HepG2 (cell line): ENCODE measurements at regions not wholly inside any gene's neighbourhood (a gene's known extent, or its start where the extent isn't known, plus 50 kb on each side); places are given as distances from the start of the nearest gene placed in this dataset.

ENCODE experiments used
- ATAC-seq: fragments of 200-7000 bp; cut with Tn5 transposase; 3 replicates; pipeline ENCODE4 v1.9.1; 2020; ENCODE audit warnings: mild to moderate bottlenecking, moderate library complexity
- BruUV-seq: library from RNA; stranded (reverse); fragments of 400-500 nt; replicated peaks from 2 replicates; lab custom pipeline; 2021; lab: Mats Ljungman, UMichigan
- CTCF ChIA-PET: fragments of 300-600 bp; formaldehyde crosslinking; extraction: SDS; loops from one replicate; lab custom pipeline; 2021; ENCODE audit warnings: low total read pairs, inconsistent platforms, low intra/inter-chr PET ratio; lab: Yijun Ruan, JAX
- POLR2A ChIA-PET: fragments of 350-600 bp; sonication (Branson Sonifier 250); formaldehyde crosslinking; loops from one replicate; lab custom pipeline; 2020; ENCODE audit warnings: antibody characterized with exemption, inconsistent platforms; lab: Yijun Ruan, JAX
- DNase-seq: peaks from one replicate; pipeline ENCODE4 v3.0.0-alpha.2; 2015; ENCODE audit warnings: low spot score
- FAIRE-seq: peaks from 3 replicates; lab custom pipeline; 2011; peaks lifted over from hg19 to GRCh38; lab: Jason Lieb, UNC
- H2AFZ ChIP-seq: one replicate; pipeline ENCODE4 v1.6.1; 2011; ENCODE audit warnings: low read length, inconsistent platforms
- H3K27ac ChIP-seq: fragments of 300-600 bp; 3 replicates; pipeline ENCODE4 v1.8.0; 2011; ENCODE audit warnings: mixed run types, mild to moderate bottlenecking, mixed read lengths, low read length, inconsistent platforms; ENCODE audit not compliant: insufficient read depth; ENCODE audit errors: extremely low read length
- H3K27me3 ChIP-seq, 2 experiments: fragments of 200-600 bp in 1 of 2; 2 replicates in 1 of 2; 3 replicates in 1 of 2; pipeline versions ENCODE4 v1.6.0 to v1.8.0; 2011; ENCODE audit warnings: low read length in 2 of 2, mild to moderate bottlenecking in 2 of 2, moderate library complexity in 2 of 2, inconsistent platforms in 1 of 2; ENCODE audit not compliant: insufficient read depth in 2 of 2, control insufficient read depth in 1 of 2
- H3K36me3 ChIP-seq, 2 experiments: fragments of 200-600 bp in 1 of 2; replicated peaks in 1 of 2; 2 replicates in 1 of 2; 3 replicates in 1 of 2; pipeline versions ENCODE4 v1.5.1 to v1.8.0; 2011; ENCODE audit warnings: low read length in 2 of 2, inconsistent platforms in 1 of 2; ENCODE audit not compliant: insufficient read depth in 2 of 2, control insufficient read depth in 1 of 2
- H3K4me1 ChIP-seq: 2 replicates; pipeline ENCODE4 v1.5.1; 2012; ENCODE audit warnings: low read length, inconsistent platforms; ENCODE audit not compliant: insufficient read depth
- H3K4me2 ChIP-seq: 2 replicates; pipeline ENCODE4 v1.6.0; 2011; ENCODE audit warnings: low read depth, low read length, inconsistent platforms
- H3K4me3 ChIP-seq, 3 experiments: fragments of 200-600 bp in 1 of 3; sonication (generic), shearing (Covaris generic) in 1 of 3; replicated peaks in 1 of 3; 2 replicates each; pipeline ENCODE4 v1.5.1; 2011 to 2016; ENCODE audit warnings: low read length in 3 of 3, inconsistent platforms in 2 of 3, low read depth in 2 of 3, mild to moderate bottlenecking in 2 of 3, control low read depth in 1 of 3, mixed read lengths in 1 of 3; ENCODE audit not compliant: insufficient read depth in 1 of 3
- H3K79me2 ChIP-seq: one replicate; pipeline ENCODE4 v1.6.1; 2011; ENCODE audit warnings: low read length, inconsistent platforms; ENCODE audit not compliant: insufficient read depth
- H3K9ac ChIP-seq: 2 replicates; pipeline ENCODE4 v1.6.0; 2011; ENCODE audit warnings: mild to moderate bottlenecking, low read depth, low read length, inconsistent platforms; ENCODE audit not compliant: insufficient read depth
- H3K9me3 ChIP-seq: 2 replicates; pipeline ENCODE4 v1.5.1; 2012; ENCODE audit warnings: mild to moderate bottlenecking, low read length
- H4K20me1 ChIP-seq: 2 replicates; pipeline ENCODE4 v1.6.0; 2011; ENCODE audit warnings: inconsistent platforms, mild to moderate bottlenecking, low read length, moderate library complexity; ENCODE audit not compliant: insufficient read depth
- ISL2 ChIP-seq: sonication (generic); formaldehyde crosslinking; IDR thresholded peaks from 2 replicates; pipeline ENCODE4 v1.5.0; 2020; ENCODE audit warnings: missing genetic modification reagents
- JUNB ChIP-seq: sonication (generic); formaldehyde crosslinking; IDR thresholded peaks from 2 replicates; pipeline ENCODE4 v1.8.0; 2022; ENCODE audit warnings: missing genetic modification reagents, mild to moderate bottlenecking, borderline replicate concordance
- RFX3 ChIP-seq: IDR thresholded peaks from 2 replicates; pipeline ENCODE4 v1.6.1; 2016; ENCODE audit warnings: missing biosample characterization, missing genetic modification reagents
- SMAD1 ChIP-seq: sonication (generic); formaldehyde crosslinking; IDR thresholded peaks from 2 replicates; pipeline ENCODE4 v1.4.0; 2020; ENCODE audit warnings: missing genetic modification reagents, low read depth, mild to moderate bottlenecking, borderline replicate concordance
- SMAD9 ChIP-seq: sonication (generic); formaldehyde crosslinking; IDR thresholded peaks from 2 replicates; pipeline ENCODE4 v1.5.1; 2020; ENCODE audit warnings: mild to moderate bottlenecking, missing genetic modification reagents
- SMC3 ChIP-seq: IDR thresholded peaks from 2 replicates; pipeline ENCODE4 v1.6.1; 2011; ENCODE audit warnings: low read length, improper control_type of control experiment
- TCF12 ChIP-seq, 2 experiments: fragments of 450-650 bp in 1 of 2; sonication (generic) in 1 of 2; formaldehyde crosslinking in 1 of 2; IDR thresholded peaks; 2 replicates each; pipeline versions ENCODE4 v1.6.1 to v1.8.0; 2017 to 2022; ENCODE audit warnings: antibody characterized with exemption in 1 of 2, mild to moderate bottlenecking in 1 of 2, missing genetic modification reagents in 1 of 2, moderate library complexity in 1 of 2
- TEAD2 ChIP-seq: sonication (generic); formaldehyde crosslinking; IDR thresholded peaks from 2 replicates; pipeline ENCODE4 v1.9.0; 2021; ENCODE audit warnings: missing genetic modification reagents
- TEF ChIP-seq: sonication (generic); formaldehyde crosslinking; IDR thresholded peaks from 2 replicates; pipeline ENCODE4 v1.5.0; 2020; ENCODE audit warnings: missing genetic modification reagents
- ZNF225 ChIP-seq: sonication (generic); formaldehyde crosslinking; IDR thresholded peaks from 2 replicates; pipeline ENCODE4 v1.4.0; 2020; ENCODE audit warnings: mild to moderate bottlenecking, missing genetic modification reagents
- ZNF30 ChIP-seq: sonication (generic); formaldehyde crosslinking; IDR thresholded peaks from 2 replicates; pipeline ENCODE4 v1.5.0; 2020; ENCODE audit warnings: mild to moderate bottlenecking, missing genetic modification reagents
- ZNF619 ChIP-seq: sonication (generic); formaldehyde crosslinking; IDR thresholded peaks from 2 replicates; pipeline ENCODE4 v1.4.0; 2020; ENCODE audit warnings: mild to moderate bottlenecking, missing genetic modification reagents
- WGBS: methylation state at CpG from one replicate; pipeline ENCODE4 v1.1.6; 2017; ENCODE audit warnings: low lambda C conversion rate; 5-methylcytosine and 5-hydroxymethylcytosine counted together
- in situ Hi-C: cut with HindIII; loops from 2 replicates; pipeline ENCODE4 v1.10.0; 2017; ENCODE audit warnings: low pct_unique_long_range_greater_than_20kb; ENCODE audit not compliant: extremely low pct_ligation_motif_present
- intact Hi-C: fragments of 100-400 bp; cut with micrococcal nuclease; formaldehyde crosslinking; loops from one replicate; pipeline ENCODE4 v1.10.0; 2022; ENCODE audit not compliant: unreplicated experiment
- TF ChIP-seq, protein P1 (sequence below): sonication (generic); formaldehyde crosslinking; IDR thresholded peaks from 2 replicates; pipeline ENCODE4 v1.9.0; 2021; ENCODE audit warnings: missing genetic modification reagents, mild to moderate bottlenecking, borderline replicate concordance
- TF ChIP-seq, protein P2 (sequence below): sonication (generic); formaldehyde crosslinking; IDR thresholded peaks from 2 replicates; pipeline ENCODE4 v1.5.0; 2020; ENCODE audit warnings: mild to moderate bottlenecking, missing genetic modification reagents, moderate library complexity
- TF ChIP-seq, protein P3 (sequence below): sonication (generic); formaldehyde crosslinking; IDR thresholded peaks from 2 replicates; pipeline ENCODE4 v1.5.0; 2020; ENCODE audit warnings: mild to moderate bottlenecking, missing genetic modification reagents
- TF ChIP-seq, protein P4 (sequence below): sonication (generic); formaldehyde crosslinking; IDR thresholded peaks from 2 replicates; pipeline ENCODE4 v1.8.1; 2023; ENCODE audit warnings: mild to moderate bottlenecking, missing genetic modification reagents

DNA sequence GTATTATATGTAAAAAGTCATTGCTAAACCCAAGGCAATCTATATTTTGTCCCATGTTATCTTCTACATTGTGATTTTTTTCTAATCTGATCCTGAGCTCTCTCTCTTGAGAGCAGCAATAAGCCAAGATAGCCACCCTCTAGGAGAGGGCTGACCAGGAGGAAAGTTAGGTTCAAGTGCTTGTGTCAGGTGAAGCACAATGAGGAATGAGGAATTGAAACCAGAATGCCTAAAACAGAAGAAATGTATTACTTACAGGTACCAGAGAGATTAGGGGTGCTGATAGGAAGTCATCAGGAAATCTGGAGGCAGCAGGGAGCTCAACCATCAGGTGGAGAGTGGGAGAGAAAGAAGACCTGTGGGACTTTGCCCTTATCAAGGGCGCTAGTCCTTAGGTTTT, 85.5 kb upstream of the BARHL2 start:
- FAIRE-seq (no peak), DNase-seq (no peak), ATAC-seq (no peak)
- POLR2A ChIA-PET, result no interaction called here
- no peaks in the 10 kb centered on the region for H3K36me3 ChIP-seq
- no peak overlapping the region for H2AFZ ChIP-seq
- H3K27me3 ChIP-seq, result no peaks in the 10 kb centered on the region
- BruUV-seq, result no TSS peak
- no peaks in the 10 kb centered on the region for H3K79me2 ChIP-seq
- H3K9me3 ChIP-seq, result no peaks in the 10 kb centered on the region
- intact Hi-C loops (no loop called here), in situ Hi-C loops (no loop called here)
- H3K4me1 ChIP-seq, result no peaks in the 10 kb centered on the region
- H3K9ac ChIP-seq, result no peak overlapping the region
- no peak overlapping the region for H3K4me3 ChIP-seq
- H4K20me1 ChIP-seq, result no peaks in the 10 kb centered on the region
- H3K27ac ChIP-seq, result no peak overlapping the region
- CTCF ChIA-PET, result no interaction called here
- no peak overlapping the region for H3K4me2 ChIP-seq
- 0% methylated on average over 1 of the region's 1 CpG for WGBS
- no peak for TF ChIP-seq TEAD2 (CRISPR knock-in tag)
- no peak for TF ChIP-seq JUNB (CRISPR knock-in tag)
- TF ChIP-seq ZNF30 (CRISPR knock-in tag), result no peak
- TF ChIP-seq SMAD9, result no peak
- TF ChIP-seq, protein P1, sequence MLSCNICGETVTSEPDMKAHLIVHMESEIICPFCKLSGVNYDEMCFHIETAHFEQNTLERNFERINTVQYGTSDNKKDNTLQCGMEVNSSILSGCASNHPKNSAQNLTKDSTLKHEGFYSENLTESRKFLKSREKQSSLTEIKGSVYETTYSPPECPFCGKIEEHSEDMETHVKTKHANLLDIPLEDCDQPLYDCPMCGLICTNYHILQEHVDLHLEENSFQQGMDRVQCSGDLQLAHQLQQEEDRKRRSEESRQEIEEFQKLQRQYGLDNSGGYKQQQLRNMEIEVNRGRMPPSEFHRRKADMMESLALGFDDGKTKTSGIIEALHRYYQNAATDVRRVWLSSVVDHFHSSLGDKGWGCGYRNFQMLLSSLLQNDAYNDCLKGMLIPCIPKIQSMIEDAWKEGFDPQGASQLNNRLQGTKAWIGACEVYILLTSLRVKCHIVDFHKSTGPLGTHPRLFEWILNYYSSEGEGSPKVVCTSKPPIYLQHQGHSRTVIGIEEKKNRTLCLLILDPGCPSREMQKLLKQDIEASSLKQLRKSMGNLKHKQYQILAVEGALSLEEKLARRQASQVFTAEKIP (CRISPR knock-in tag), result no peak
- no peak for TF ChIP-seq ZNF225 (CRISPR knock-in tag)
- TF ChIP-seq ZNF619 (CRISPR knock-in tag), result no peak
- TF ChIP-seq, protein P2, sequence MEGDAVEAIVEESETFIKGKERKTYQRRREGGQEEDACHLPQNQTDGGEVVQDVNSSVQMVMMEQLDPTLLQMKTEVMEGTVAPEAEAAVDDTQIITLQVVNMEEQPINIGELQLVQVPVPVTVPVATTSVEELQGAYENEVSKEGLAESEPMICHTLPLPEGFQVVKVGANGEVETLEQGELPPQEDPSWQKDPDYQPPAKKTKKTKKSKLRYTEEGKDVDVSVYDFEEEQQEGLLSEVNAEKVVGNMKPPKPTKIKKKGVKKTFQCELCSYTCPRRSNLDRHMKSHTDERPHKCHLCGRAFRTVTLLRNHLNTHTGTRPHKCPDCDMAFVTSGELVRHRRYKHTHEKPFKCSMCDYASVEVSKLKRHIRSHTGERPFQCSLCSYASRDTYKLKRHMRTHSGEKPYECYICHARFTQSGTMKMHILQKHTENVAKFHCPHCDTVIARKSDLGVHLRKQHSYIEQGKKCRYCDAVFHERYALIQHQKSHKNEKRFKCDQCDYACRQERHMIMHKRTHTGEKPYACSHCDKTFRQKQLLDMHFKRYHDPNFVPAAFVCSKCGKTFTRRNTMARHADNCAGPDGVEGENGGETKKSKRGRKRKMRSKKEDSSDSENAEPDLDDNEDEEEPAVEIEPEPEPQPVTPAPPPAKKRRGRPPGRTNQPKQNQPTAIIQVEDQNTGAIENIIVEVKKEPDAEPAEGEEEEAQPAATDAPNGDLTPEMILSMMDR (CRISPR knock-in tag), result no peak
- no peak for TF ChIP-seq SMC3
- TF ChIP-seq, protein P3, sequence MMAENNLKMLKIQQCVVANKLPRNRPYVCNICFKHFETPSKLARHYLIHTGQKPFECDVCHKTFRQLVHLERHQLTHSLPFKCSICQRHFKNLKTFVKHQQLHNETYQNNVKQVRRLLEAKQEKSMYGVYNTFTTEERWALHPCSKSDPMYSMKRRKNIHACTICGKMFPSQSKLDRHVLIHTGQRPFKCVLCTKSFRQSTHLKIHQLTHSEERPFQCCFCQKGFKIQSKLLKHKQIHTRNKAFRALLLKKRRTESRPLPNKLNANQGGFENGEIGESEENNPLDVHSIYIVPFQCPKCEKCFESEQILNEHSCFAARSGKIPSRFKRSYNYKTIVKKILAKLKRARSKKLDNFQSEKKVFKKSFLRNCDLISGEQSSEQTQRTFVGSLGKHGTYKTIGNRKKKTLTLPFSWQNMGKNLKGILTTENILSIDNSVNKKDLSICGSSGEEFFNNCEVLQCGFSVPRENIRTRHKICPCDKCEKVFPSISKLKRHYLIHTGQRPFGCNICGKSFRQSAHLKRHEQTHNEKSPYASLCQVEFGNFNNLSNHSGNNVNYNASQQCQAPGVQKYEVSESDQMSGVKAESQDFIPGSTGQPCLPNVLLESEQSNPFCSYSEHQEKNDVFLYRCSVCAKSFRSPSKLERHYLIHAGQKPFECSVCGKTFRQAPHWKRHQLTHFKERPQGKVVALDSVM (CRISPR knock-in tag), result no peak
- no peak for TF ChIP-seq TCF12 (IDR thresholded peaks at IDR 0.05)
- TF ChIP-seq TCF12 (CRISPR knock-in tag; IDR thresholded peaks at IDR 0.05), result no peak
- no peak for TF ChIP-seq TEF (CRISPR knock-in tag)
- no peak for TF ChIP-seq SMAD1 (CRISPR knock-in tag)
- TF ChIP-seq RFX3, result no peak
- no peak for TF ChIP-seq ISL2 (CRISPR knock-in tag)
- TF ChIP-seq, protein P4, sequence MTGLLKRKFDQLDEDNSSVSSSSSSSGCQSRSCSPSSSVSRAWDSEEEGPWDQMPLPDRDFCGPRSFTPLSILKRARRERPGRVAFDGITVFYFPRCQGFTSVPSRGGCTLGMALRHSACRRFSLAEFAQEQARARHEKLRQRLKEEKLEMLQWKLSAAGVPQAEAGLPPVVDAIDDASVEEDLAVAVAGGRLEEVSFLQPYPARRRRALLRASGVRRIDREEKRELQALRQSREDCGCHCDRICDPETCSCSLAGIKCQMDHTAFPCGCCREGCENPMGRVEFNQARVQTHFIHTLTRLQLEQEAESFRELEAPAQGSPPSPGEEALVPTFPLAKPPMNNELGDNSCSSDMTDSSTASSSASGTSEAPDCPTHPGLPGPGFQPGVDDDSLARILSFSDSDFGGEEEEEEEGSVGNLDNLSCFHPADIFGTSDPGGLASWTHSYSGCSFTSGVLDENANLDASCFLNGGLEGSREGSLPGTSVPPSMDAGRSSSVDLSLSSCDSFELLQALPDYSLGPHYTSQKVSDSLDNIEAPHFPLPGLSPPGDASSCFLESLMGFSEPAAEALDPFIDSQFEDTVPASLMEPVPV (CRISPR knock-in tag), result no peak
